ENCODE measurements at regions not wholly inside any gene's neighbourhood (a gene's known extent, or its start where the extent isn't known, plus 50 kb on each side); places are given as distances from the start of the nearest gene placed in this dataset.
A peak's percentile ranks its signal among the peaks of the same experiment; 100 is the strongest.

- Histone ChIP-seq H3K4ac (ENCODE audit: low read depth, low read length) (no peak overlapping the region), H2AK5ac (ENCODE audit: low read length) (no peak overlapping the region), H3K27me3 (ENCODE audit: insufficient read depth, low read length, poor library complexity) (no peaks in the 10 kb centered on the region), H2BK5ac (ENCODE audit: low read length) (no peak overlapping the region), H3K4me2 (ENCODE audit: low read length) (no peak overlapping the region), H3K36me3 (ENCODE audit: control insufficient read depth, insufficient read depth, low read length) (no peaks in the 10 kb centered on the region), H2BK15ac (replicated peaks; ENCODE audit: low read depth) (no peak overlapping the region), H3K4me3 (ENCODE audit: low read length) (no peak overlapping the region), H3K4me1 (ENCODE audit: control insufficient read depth, low read depth, low read length) (no peaks in the 10 kb centered on the region), H3K56ac (ENCODE audit: low read length) (no peak overlapping the region), H3K9ac (ENCODE audit: low read length) (no peak overlapping the region), H4K5ac (ENCODE audit: low read length) (no peak overlapping the region), H3K18ac (ENCODE audit: low read length) (no peak overlapping the region), H3K27ac (ENCODE audit: low read depth, low read length) (no peak overlapping the region), H3K23ac (ENCODE audit: low read length) (no peak overlapping the region), H4K8ac (ENCODE audit: low read depth, low read length) (no peak overlapping the region), H3K79me1 (ENCODE audit: low read length) (no peaks in the 10 kb centered on the region), H2BK120ac (ENCODE audit: low read depth, low read length) (no peak overlapping the region), H3K79me2 (ENCODE audit: control insufficient read depth, insufficient read depth, low read length) (no peaks in the 10 kb centered on the region)
- DNase-seq: peak; percentile 9
These were observed 1255.3 kb upstream of the LRRN3 start for GRCh38 chr7:109835577-109835976.

- H2AK5ac ChIP-seq (ENCODE audit: low read length): no peak overlapping the region
These were observed 1254.9 kb upstream of the LRRN3 start for GRCh38 chr7:109836016-109836415.

DNA sequence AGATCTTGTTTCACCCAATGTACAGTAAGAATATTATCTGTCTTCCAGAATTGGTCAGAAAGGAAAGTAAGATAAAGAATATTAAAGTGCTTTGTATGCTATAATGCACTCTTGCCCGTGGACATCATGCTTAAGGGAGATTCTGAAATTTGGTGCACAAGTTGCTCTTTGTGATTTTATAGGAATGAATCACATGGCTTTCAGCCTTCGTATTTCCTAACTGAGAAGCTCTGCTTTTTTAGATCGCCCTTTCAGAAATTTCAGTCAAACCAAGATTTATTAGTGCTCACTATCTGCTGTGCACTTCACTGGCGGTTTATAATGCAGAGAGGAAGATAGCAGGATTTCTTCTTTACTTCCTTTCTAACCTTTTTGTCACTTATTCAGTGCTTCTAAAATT is 1248.5 kb upstream of the LRRN3 start:
- no peak overlapping the region for H3K27ac ChIP-seq (ENCODE audit: low read depth, low read length)
- H2AK5ac ChIP-seq (ENCODE audit: low read length): no peak overlapping the region
- no peak overlapping the region for H3K4me3 ChIP-seq (ENCODE audit: low read length)
- H3K4ac ChIP-seq (ENCODE audit: low read depth, low read length): no peak overlapping the region
- no peaks in the 10 kb centered on the region for H3K4me1 ChIP-seq (ENCODE audit: control insufficient read depth, low read depth, low read length)
- H3K79me1 ChIP-seq (ENCODE audit: low read length): no peaks in the 10 kb centered on the region
- H3K27me3 ChIP-seq (ENCODE audit: insufficient read depth, low read length, poor library complexity): no peaks in the 10 kb centered on the region
- no peak overlapping the region for H2BK5ac ChIP-seq (ENCODE audit: low read length)
- WGBS (ENCODE audit: extremely low coverage, insufficient coverage, low lambda C conversion rate): no CpG with 5 or more reads among the region's 4 CpGs
- H3K18ac ChIP-seq (ENCODE audit: low read length): no peak overlapping the region
- no peak overlapping the region for H3K56ac ChIP-seq (ENCODE audit: low read length)
- H4K5ac ChIP-seq (ENCODE audit: low read length): no peak overlapping the region
- no peaks in the 10 kb centered on the region for H3K79me2 ChIP-seq (ENCODE audit: control insufficient read depth, insufficient read depth, low read length)
- no peak overlapping the region for H3K23ac ChIP-seq (ENCODE audit: low read length)
- H3K9ac ChIP-seq (ENCODE audit: low read length): no peak overlapping the region
- no peak overlapping the region for H4K8ac ChIP-seq (ENCODE audit: low read depth, low read length)
- no peaks in the 10 kb centered on the region for H3K36me3 ChIP-seq (ENCODE audit: control insufficient read depth, insufficient read depth, low read length)
- H2BK15ac ChIP-seq (replicated peaks; ENCODE audit: low read depth): no peak overlapping the region
- no peak overlapping the region for H2BK120ac ChIP-seq (ENCODE audit: low read depth, low read length)
- H3K4me2 ChIP-seq (ENCODE audit: low read length): no peak overlapping the region
- no peak for DNase-seq

More at GRCh38 chr7:109836016-109836415, 1254.9 kb upstream of the LRRN3 start:
- Histone ChIP-seq H3K56ac (ENCODE audit: low read length) (no peak overlapping the region), H3K27me3 (ENCODE audit: insufficient read depth, low read length, poor library complexity) (no peaks in the 10 kb centered on the region), H2BK5ac (ENCODE audit: low read length) (no peak overlapping the region), H4K5ac (ENCODE audit: low read length) (no peak overlapping the region), H4K8ac (ENCODE audit: low read depth, low read length) (no peak overlapping the region), H3K9ac (ENCODE audit: low read length) (no peak overlapping the region), H3K4me3 (ENCODE audit: low read length) (no peak overlapping the region), H2BK120ac (ENCODE audit: low read depth, low read length) (no peak overlapping the region), H3K36me3 (ENCODE audit: control insufficient read depth, insufficient read depth, low read length) (no peaks in the 10 kb centered on the region), H3K18ac (ENCODE audit: low read length) (no peak overlapping the region), H3K23ac (ENCODE audit: low read length) (no peak overlapping the region), H3K4me1 (ENCODE audit: control insufficient read depth, low read depth, low read length) (no peaks in the 10 kb centered on the region), H3K79me2 (ENCODE audit: control insufficient read depth, insufficient read depth, low read length) (no peaks in the 10 kb centered on the region), H3K79me1 (ENCODE audit: low read length) (no peaks in the 10 kb centered on the region), H3K4me2 (ENCODE audit: low read length) (no peak overlapping the region), H2BK15ac (replicated peaks; ENCODE audit: low read depth) (no peak overlapping the region), H3K27ac (ENCODE audit: low read depth, low read length) (no peak overlapping the region), H3K4ac (ENCODE audit: low read depth, low read length) (no peak overlapping the region)
- DNase-seq: no peak
- no CpG with 5 or more reads among the region's 3 CpGs for WGBS (ENCODE audit: extremely low coverage, insufficient coverage, low lambda C conversion rate)

DNA sequence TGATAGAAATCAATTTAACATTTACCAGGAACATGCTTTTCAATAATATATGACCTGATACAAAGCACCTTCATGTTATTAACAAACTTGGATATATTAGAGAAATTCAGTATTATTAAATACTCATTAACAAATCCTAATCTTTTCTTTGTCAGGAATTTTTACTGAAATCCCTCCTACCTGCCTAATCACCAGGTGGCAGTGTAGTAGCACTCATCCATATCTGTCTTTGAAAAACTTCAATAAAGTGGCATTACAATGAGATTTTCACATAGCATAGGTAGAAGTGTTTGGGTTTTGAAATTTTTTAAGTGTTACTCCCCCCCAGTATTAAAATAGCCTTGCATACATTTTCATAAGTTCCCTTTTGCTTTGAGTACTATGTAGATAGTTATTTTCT is 1246.6 kb upstream of the LRRN3 start:
- no peaks in the 10 kb centered on the region for H3K36me3 ChIP-seq (ENCODE audit: control insufficient read depth, insufficient read depth, low read length)
- H2BK5ac ChIP-seq (ENCODE audit: low read length): no peak overlapping the region
- H3K56ac ChIP-seq (ENCODE audit: low read length): no peak overlapping the region
- no peaks in the 10 kb centered on the region for H3K4me1 ChIP-seq (ENCODE audit: control insufficient read depth, low read depth, low read length)
- H3K79me1 ChIP-seq (ENCODE audit: low read length): no peaks in the 10 kb centered on the region
- H3K27ac ChIP-seq (ENCODE audit: low read depth, low read length): no peak overlapping the region
- no peak overlapping the region for H3K4me2 ChIP-seq (ENCODE audit: low read length)
- H2BK120ac ChIP-seq (ENCODE audit: low read depth, low read length): no peak overlapping the region
- H3K23ac ChIP-seq (ENCODE audit: low read length): no peak overlapping the region
- H2BK15ac ChIP-seq (replicated peaks; ENCODE audit: low read depth): no peak overlapping the region
- no peak overlapping the region for H3K4me3 ChIP-seq (ENCODE audit: low read length)
- no peak overlapping the region for H2AK5ac ChIP-seq (ENCODE audit: low read length)
- H4K8ac ChIP-seq (ENCODE audit: low read depth, low read length): no peak overlapping the region
- H3K79me2 ChIP-seq (ENCODE audit: control insufficient read depth, insufficient read depth, low read length): no peaks in the 10 kb centered on the region
- H3K9ac ChIP-seq (ENCODE audit: low read length): no peak overlapping the region
- H4K5ac ChIP-seq (ENCODE audit: low read length): no peak overlapping the region
- H3K27me3 ChIP-seq (ENCODE audit: insufficient read depth, low read length, poor library complexity): no peaks in the 10 kb centered on the region
- H3K18ac ChIP-seq (ENCODE audit: low read length): no peak overlapping the region
- peak; percentile 23 for DNase-seq
- H3K4ac ChIP-seq (ENCODE audit: low read depth, low read length): no peak overlapping the region

DNA sequence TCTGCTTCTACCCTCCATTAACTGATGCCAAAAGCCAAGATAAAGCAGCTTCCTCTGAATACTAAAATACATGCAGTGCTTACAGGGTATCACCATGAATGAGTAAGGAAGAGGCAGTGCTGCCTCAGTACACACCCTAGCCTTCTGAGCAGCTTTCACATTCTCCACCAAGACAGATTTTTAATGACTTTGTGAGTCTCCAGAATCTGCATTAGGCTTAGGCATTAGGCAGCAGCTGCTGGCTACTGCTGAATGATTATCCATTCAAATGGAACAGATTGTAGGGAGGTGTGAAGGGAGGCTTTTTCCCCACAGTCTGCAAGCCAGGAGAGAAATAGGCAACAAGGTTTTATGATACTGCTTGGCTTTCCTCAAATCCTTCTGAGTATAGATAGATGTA is 1226.7 kb upstream of the LRRN3 start:
- no peak overlapping the region for H4K5ac ChIP-seq (ENCODE audit: low read length)
- no peak overlapping the region for H3K4ac ChIP-seq (ENCODE audit: low read depth, low read length)
- no peak overlapping the region for H3K4me3 ChIP-seq (ENCODE audit: low read length)
- no peak overlapping the region for H4K8ac ChIP-seq (ENCODE audit: low read depth, low read length)
- peak; percentile 21 for DNase-seq
- no peak overlapping the region for H3K4me2 ChIP-seq (ENCODE audit: low read length)
- H3K56ac ChIP-seq (ENCODE audit: low read length): no peak overlapping the region
- no peak overlapping the region for H2AK5ac ChIP-seq (ENCODE audit: low read length)
- H2BK5ac ChIP-seq (ENCODE audit: low read length): no peak overlapping the region
- H3K27me3 ChIP-seq (ENCODE audit: insufficient read depth, low read length, poor library complexity): no peaks in the 10 kb centered on the region
- no peaks in the 10 kb centered on the region for H3K79me1 ChIP-seq (ENCODE audit: low read length)
- H3K79me2 ChIP-seq (ENCODE audit: control insufficient read depth, insufficient read depth, low read length): no peaks in the 10 kb centered on the region
- no peak overlapping the region for H2BK15ac ChIP-seq (replicated peaks; ENCODE audit: low read depth)
- H3K23ac ChIP-seq (ENCODE audit: low read length): no peak overlapping the region
- H3K9ac ChIP-seq (ENCODE audit: low read length): no peak overlapping the region
- peaks cover 2% of the 10 kb centered on the region for H3K4me1 ChIP-seq (ENCODE audit: control insufficient read depth, low read depth, low read length)
- H3K27ac ChIP-seq (ENCODE audit: low read depth, low read length): no peak overlapping the region
- H2BK120ac ChIP-seq (ENCODE audit: low read depth, low read length): no peak overlapping the region
- H3K18ac ChIP-seq (ENCODE audit: low read length): no peak overlapping the region
- no peaks in the 10 kb centered on the region for H3K36me3 ChIP-seq (ENCODE audit: control insufficient read depth, insufficient read depth, low read length)

- no peak overlapping the region for H3K9ac ChIP-seq (ENCODE audit: low read length)
- H2BK15ac ChIP-seq (replicated peaks; ENCODE audit: low read depth): no peak overlapping the region
- no peak overlapping the region for H3K23ac ChIP-seq (ENCODE audit: low read length)
- H3K79me1 ChIP-seq (ENCODE audit: low read length): no peaks in the 10 kb centered on the region
- no peak overlapping the region for H3K56ac ChIP-seq (ENCODE audit: low read length)
- no peak for DNase-seq
- no peaks in the 10 kb centered on the region for H3K79me2 ChIP-seq (ENCODE audit: control insufficient read depth, insufficient read depth, low read length)
- no peak overlapping the region for H3K4me3 ChIP-seq (ENCODE audit: low read length)
- no peaks in the 10 kb centered on the region for H3K27me3 ChIP-seq (ENCODE audit: insufficient read depth, low read length, poor library complexity)
- H4K8ac ChIP-seq (ENCODE audit: low read depth, low read length): no peak overlapping the region
- no peak overlapping the region for H3K18ac ChIP-seq (ENCODE audit: low read length)
- H4K5ac ChIP-seq (ENCODE audit: low read length): no peak overlapping the region
- H3K27ac ChIP-seq (ENCODE audit: low read depth, low read length): no peak overlapping the region
- no peak overlapping the region for H3K4me2 ChIP-seq (ENCODE audit: low read length)
- WGBS (ENCODE audit: extremely low coverage, insufficient coverage, low lambda C conversion rate): no CpG with 5 or more reads among the region's 1 CpG
- H3K4ac ChIP-seq (ENCODE audit: low read depth, low read length): no peak overlapping the region
- H2BK5ac ChIP-seq (ENCODE audit: low read length): no peak overlapping the region
- peaks cover 2% of the 10 kb centered on the region for H3K4me1 ChIP-seq (ENCODE audit: control insufficient read depth, low read depth, low read length)
- no peak overlapping the region for H2AK5ac ChIP-seq (ENCODE audit: low read length)
- H3K36me3 ChIP-seq (ENCODE audit: control insufficient read depth, insufficient read depth, low read length): no peaks in the 10 kb centered on the region
- H2BK120ac ChIP-seq (ENCODE audit: low read depth, low read length): no peak overlapping the region
These were observed 1222.6 kb upstream of the LRRN3 start for GRCh38 chr7:109868215-109868860.

Measured in mesendoderm (in vitro differentiated cells).